Left ventricle myocardium inferior (tissue), 1 donor: ENCODE measurements at regions not wholly inside any gene's neighbourhood (a gene's known extent, or its start where the extent isn't known, plus 50 kb on each side); places are given as distances from the start of the nearest gene placed in this dataset.

Source experiments
- DNase-seq: peaks from one replicate; pipeline ENCODE4 v3.0.0-alpha.2; 2020
- H3K27ac ChIP-seq: fragments of 200-600 bp; replicated peaks from 2 replicates; pipeline ENCODE4 v1.8.0; 2021
- H3K27me3 ChIP-seq: fragments of 200-600 bp; 2 replicates; pipeline ENCODE4 v1.8.0; 2021; ENCODE audit warnings: low read depth
- H3K36me3 ChIP-seq: fragments of 200-600 bp; 2 replicates; pipeline ENCODE4 v1.8.0; 2021
- H3K4me1 ChIP-seq: fragments of 200-600 bp; 2 replicates; pipeline ENCODE4 v1.8.0; 2021
- H3K4me3 ChIP-seq: fragments of 200-600 bp; 2 replicates; pipeline ENCODE4 v1.8.0; 2021; ENCODE audit warnings: mild to moderate bottlenecking, moderate library complexity
- H3K9me3 ChIP-seq: fragments of 200-600 bp; replicated peaks from 2 replicates; pipeline ENCODE4 v1.8.0; 2021
- intact Hi-C: fragments of 100-400 bp; cut with micrococcal nuclease; formaldehyde crosslinking; loops from one replicate; pipeline ENCODE4 v1.11.0; 2022
- TF ChIP-seq, protein P1 (sequence below): fragments of 200-600 bp; IDR thresholded peaks from 2 replicates; pipeline ENCODE4 v1.8.0; 2021; ENCODE audit warnings: antibody characterized with exemption, mild to moderate bottlenecking, borderline replicate concordance
- donor health status: DM: no; HTN: yes; CAD: no; lungs with severe emphysema.

DNA sequence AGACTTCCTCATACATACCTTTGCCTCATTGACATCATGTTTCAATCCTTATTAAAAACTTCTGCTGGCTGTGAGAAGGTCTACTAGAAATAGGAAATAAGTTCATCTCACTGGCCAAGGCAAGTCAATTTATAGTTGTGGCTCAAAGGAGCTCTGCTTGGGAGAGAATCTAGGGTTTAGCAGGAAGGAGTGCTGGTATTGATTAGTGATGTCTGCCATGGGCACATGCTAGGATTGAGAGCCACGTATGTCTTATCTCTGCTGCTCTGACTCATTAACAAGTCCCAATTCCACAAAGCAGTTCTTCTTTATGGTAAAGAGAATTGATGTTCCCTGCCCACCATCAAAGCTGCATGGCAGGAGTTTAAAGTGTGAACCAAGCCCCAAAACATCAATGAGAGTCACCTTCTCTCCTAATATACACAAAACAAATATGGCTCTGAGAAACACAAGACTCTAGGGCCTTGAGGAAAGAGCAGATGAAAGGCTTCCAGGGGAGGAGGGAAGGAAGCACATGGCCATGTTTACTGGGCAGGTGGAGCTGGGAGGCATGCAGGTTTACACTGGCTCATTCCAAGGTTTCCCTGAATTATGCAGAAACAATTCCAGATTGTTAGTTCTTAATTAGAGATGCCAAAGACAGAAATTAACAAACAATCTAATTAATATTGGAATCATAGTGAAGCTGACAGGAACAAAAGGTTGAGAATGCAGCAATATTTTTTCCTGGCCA lies 931.9 kb upstream of the TMEM132C start:
- intact Hi-C loops = no loop called here
- peaks cover 50% of the 10 kb centered on the region for H3K27me3 ChIP-seq
- H3K9me3 ChIP-seq = no peaks in the 10 kb centered on the region
- H3K4me3 ChIP-seq = no peak overlapping the region
- H3K27ac ChIP-seq = no peak overlapping the region
- DNase-seq = no peak
- no peaks in the 10 kb centered on the region for H3K36me3 ChIP-seq
- TF ChIP-seq, protein P1, sequence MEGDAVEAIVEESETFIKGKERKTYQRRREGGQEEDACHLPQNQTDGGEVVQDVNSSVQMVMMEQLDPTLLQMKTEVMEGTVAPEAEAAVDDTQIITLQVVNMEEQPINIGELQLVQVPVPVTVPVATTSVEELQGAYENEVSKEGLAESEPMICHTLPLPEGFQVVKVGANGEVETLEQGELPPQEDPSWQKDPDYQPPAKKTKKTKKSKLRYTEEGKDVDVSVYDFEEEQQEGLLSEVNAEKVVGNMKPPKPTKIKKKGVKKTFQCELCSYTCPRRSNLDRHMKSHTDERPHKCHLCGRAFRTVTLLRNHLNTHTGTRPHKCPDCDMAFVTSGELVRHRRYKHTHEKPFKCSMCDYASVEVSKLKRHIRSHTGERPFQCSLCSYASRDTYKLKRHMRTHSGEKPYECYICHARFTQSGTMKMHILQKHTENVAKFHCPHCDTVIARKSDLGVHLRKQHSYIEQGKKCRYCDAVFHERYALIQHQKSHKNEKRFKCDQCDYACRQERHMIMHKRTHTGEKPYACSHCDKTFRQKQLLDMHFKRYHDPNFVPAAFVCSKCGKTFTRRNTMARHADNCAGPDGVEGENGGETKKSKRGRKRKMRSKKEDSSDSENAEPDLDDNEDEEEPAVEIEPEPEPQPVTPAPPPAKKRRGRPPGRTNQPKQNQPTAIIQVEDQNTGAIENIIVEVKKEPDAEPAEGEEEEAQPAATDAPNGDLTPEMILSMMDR = no peak
- no peaks in the 10 kb centered on the region for H3K4me1 ChIP-seq

DNA sequence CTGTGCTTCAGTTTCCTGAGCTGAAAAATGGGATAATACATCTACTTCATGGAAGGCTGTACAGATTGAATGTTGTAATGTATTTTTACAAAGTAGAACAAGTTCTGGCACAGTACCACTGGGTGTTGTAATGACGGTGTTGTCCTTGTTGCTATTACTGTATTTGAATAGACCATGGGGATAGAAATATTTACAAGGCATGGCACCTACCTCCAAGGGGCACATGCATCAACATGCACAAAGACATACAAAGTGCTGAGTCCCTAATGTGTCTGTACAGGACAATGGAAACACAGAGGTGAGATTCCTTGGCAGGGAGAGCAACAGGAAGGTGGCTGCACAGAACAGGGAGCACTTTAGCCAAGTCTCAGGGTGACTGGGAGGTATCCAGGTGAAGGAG lies 930.6 kb upstream of the TMEM132C start:
- TF ChIP-seq, protein P1 = no peak
- intact Hi-C loops = no loop called here
- DNase-seq = no peak
- H3K4me3 ChIP-seq = no peak overlapping the region
- no peaks in the 10 kb centered on the region for H3K4me1 ChIP-seq
- H3K27me3 ChIP-seq = peaks cover 47% of the 10 kb centered on the region
- no peaks in the 10 kb centered on the region for H3K9me3 ChIP-seq
- H3K27ac ChIP-seq = no peak overlapping the region
- no peaks in the 10 kb centered on the region for H3K36me3 ChIP-seq

DNA sequence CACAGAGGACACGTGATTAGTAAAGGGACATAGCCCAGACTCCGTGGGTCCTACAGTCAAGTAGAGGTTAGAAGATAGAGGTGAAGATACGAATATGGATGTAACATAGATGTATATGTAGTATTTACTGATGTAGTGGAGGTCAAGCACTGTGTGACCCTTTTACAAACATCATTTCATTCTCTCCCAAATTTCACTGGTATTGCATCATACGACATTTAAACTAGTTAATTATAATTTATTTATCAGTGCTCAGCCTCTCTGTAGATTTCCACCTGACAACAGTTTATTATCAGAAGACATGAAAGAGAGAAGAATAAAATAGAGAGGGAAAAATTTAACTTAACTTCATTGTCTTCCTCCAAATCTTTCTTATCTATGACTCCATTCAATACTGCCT lies 927.9 kb upstream of the TMEM132C start:
- H3K4me1 ChIP-seq = no peaks in the 10 kb centered on the region
- no peaks in the 10 kb centered on the region for H3K9me3 ChIP-seq
- H3K4me3 ChIP-seq = no peak overlapping the region
- no peak overlapping the region for H3K27ac ChIP-seq
- intact Hi-C loops = no loop called here
- no peak for DNase-seq
- peaks cover 51% of the 10 kb centered on the region for H3K27me3 ChIP-seq
- TF ChIP-seq, protein P1 = no peak
- H3K36me3 ChIP-seq = no peaks in the 10 kb centered on the region

DNA sequence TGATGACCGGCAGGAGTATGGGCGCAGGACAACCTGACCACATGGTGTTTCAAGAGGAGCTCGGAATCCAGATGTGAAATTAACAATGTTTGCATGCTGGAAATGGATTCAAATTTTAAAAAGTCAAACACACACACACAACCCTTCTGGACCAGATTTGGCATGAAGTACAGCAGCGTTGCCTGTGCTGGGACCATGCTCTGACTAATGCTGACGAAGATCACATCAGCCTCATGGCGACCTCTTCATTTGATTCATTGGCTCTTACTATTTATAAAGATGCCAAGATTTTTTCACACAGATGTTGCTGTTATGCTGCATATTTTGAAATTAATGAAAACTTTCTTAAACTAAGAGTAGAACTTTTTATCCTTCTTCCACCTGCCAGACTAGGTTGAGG lies 926.6 kb upstream of the TMEM132C start:
- TF ChIP-seq, protein P1 = no peak
- intact Hi-C loops = no loop called here
- H3K9me3 ChIP-seq = no peaks in the 10 kb centered on the region
- H3K27ac ChIP-seq = no peak overlapping the region
- H3K36me3 ChIP-seq = no peaks in the 10 kb centered on the region
- no peak for DNase-seq
- H3K27me3 ChIP-seq = peaks cover 52% of the 10 kb centered on the region
- H3K4me3 ChIP-seq = no peak overlapping the region
- H3K4me1 ChIP-seq = no peaks in the 10 kb centered on the region

DNA sequence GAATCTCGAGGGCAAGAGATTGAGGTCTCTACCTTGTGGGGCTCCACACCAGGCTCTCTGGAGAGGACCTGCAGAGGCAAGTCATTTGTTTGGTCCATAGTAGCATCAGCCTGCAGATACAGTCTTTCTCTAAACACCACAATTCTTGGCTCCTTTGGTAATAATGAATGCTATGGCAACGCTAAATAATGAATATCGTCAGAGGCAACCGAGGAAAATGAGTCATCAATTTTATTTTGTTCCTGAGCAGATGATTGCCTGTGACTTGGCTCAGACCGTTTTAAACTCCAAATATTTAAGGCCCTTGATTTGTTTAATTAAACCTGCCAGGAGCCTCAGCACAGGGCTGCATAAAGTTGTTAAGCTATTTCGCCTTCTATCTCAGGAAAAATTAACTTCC lies 924.1 kb upstream of the TMEM132C start:
- TF ChIP-seq, protein P1 = no peak
- H3K27ac ChIP-seq = no peak overlapping the region
- DNase-seq = no peak
- H3K27me3 ChIP-seq = peaks cover 37% of the 10 kb centered on the region
- H3K4me3 ChIP-seq = no peak overlapping the region
- peaks cover 10% of the 10 kb centered on the region for H3K9me3 ChIP-seq
- no peaks in the 10 kb centered on the region for H3K36me3 ChIP-seq
- intact Hi-C loops = no loop called here
- H3K4me1 ChIP-seq = no peaks in the 10 kb centered on the region

DNA sequence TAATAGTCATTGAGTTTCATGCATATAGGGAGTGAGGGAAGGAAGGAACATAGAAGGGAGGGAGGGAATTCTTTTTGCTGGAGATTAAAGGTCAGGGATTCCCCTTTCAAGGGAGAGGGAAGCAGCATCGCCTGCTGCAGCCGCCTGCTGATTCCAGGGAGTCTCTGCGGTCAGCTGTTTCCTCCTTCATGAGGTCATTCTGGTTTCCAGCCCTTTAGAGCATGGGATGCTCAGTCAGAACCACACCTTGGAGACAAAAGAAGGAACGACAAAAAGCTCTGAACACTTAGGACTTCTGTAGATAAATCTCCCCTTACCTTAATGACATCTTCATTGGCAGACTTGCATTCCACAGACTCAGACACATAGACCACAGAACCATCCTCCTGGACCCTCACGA lies 923.0 kb upstream of the TMEM132C start:
- TF ChIP-seq, protein P1 = no peak
- peaks cover 10% of the 10 kb centered on the region for H3K9me3 ChIP-seq
- no peaks in the 10 kb centered on the region for H3K36me3 ChIP-seq
- intact Hi-C loops = no loop called here
- peaks cover 31% of the 10 kb centered on the region for H3K27me3 ChIP-seq
- H3K27ac ChIP-seq = no peak overlapping the region
- DNase-seq = no peak
- no peak overlapping the region for H3K4me3 ChIP-seq
- no peaks in the 10 kb centered on the region for H3K4me1 ChIP-seq
